PFSK-1 (cell line): ENCODE measurements at regions not wholly inside any gene's neighbourhood (a gene's known extent, or its start where the extent isn't known, plus 50 kb on each side); places are given as distances from the start of the nearest gene placed in this dataset.

Experiments used
- POLR2AphosphoS5 ChIP-seq: IDR thresholded peaks from 2 replicates; pipeline ENCODE4 v1.6.1; 2012; ENCODE audit warnings: low read depth, mild to moderate bottlenecking, control low read depth, low read length, moderate library complexity
- REST ChIP-seq, 2 experiments: IDR thresholded peaks; 2 replicates each; pipeline versions ENCODE4 v1.6.1 to v1.8.0; 2011 to 2012; ENCODE audit warnings: low read depth in 2 of 2, low read length in 2 of 2, control low read depth in 1 of 2, inconsistent platforms in 1 of 2, mild to moderate bottlenecking in 1 of 2, moderate library complexity in 1 of 2; ENCODE audit not compliant: insufficient read depth in 1 of 2
- TAF1 ChIP-seq: IDR thresholded peaks from 2 replicates; pipeline ENCODE4 v1.6.1; 2012; ENCODE audit warnings: low read length, control low read depth, borderline replicate concordance; ENCODE audit not compliant: insufficient read depth

- no peak for TF ChIP-seq REST (IDR thresholded peaks at IDR 0.05; ENCODE audit: insufficient read depth in 1 of 2, low read depth in 2 of 2, low read length in 2 of 2)
- no peak for TF ChIP-seq POLR2AphosphoS5
- no peak for TF ChIP-seq TAF1
These were observed 86.9 kb upstream of the C9orf72 start for GRCh38 chr9:27660148-27660547.
